Kidney epithelial cell (primary cell): ENCODE measurements at regions not wholly inside any gene's neighbourhood (a gene's known extent, or its start where the extent isn't known, plus 50 kb on each side); places are given as distances from the start of the nearest gene placed in this dataset.

Experiments
- DNase-seq: peaks from one replicate; pipeline ENCODE4 v3.0.0-alpha.2; 2010; ENCODE audit warnings: low read depth
- H3K27me3 ChIP-seq: 2 replicates; pipeline ENCODE4 v1.6.0; 2011; ENCODE audit warnings: low read length; ENCODE audit not compliant: control insufficient read depth, insufficient read depth
- H3K36me3 ChIP-seq: 2 replicates; pipeline ENCODE4 v1.5.1; 2011; ENCODE audit warnings: low read length; ENCODE audit not compliant: control insufficient read depth, insufficient read depth
- H3K4me3 ChIP-seq: 2 replicates; pipeline ENCODE4 v1.5.1; 2011; ENCODE audit warnings: low read depth, mild to moderate bottlenecking, control low read depth, low read length
- TF ChIP-seq, protein P1 (sequence below): IDR thresholded peaks from 2 replicates; pipeline ENCODE4 v1.5.1; 2011; ENCODE audit warnings: mild to moderate bottlenecking, moderate library complexity, low read length, control low read depth, inconsistent platforms; ENCODE audit not compliant: insufficient read depth, poor library complexity, severe bottlenecking

DNA sequence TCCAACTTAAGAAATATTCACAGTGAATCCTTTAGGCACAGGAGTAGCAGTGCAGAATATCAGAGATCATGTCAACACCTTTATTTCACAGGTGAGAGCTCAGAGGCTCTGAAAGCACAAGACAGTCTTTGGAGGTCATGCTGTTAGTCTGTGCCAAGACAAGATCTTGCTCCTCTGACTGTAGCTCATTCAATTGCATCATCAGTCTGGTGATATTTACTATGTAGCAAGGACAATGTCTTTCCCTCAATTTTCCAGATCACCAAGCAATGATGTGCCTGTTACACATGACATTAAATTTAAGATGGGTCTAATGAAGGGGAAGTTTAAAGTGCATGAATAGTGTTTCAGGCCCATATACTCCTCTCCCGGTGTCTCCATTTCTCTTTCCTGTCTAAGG lies 277.5 kb downstream of the IL15 start:
- DNase-seq, result no peak
- Histone ChIP-seq H3K36me3 (no peaks in the 10 kb centered on the region), H3K4me3 (no peak overlapping the region), H3K27me3 (no peaks in the 10 kb centered on the region)
- TF ChIP-seq, protein P1, sequence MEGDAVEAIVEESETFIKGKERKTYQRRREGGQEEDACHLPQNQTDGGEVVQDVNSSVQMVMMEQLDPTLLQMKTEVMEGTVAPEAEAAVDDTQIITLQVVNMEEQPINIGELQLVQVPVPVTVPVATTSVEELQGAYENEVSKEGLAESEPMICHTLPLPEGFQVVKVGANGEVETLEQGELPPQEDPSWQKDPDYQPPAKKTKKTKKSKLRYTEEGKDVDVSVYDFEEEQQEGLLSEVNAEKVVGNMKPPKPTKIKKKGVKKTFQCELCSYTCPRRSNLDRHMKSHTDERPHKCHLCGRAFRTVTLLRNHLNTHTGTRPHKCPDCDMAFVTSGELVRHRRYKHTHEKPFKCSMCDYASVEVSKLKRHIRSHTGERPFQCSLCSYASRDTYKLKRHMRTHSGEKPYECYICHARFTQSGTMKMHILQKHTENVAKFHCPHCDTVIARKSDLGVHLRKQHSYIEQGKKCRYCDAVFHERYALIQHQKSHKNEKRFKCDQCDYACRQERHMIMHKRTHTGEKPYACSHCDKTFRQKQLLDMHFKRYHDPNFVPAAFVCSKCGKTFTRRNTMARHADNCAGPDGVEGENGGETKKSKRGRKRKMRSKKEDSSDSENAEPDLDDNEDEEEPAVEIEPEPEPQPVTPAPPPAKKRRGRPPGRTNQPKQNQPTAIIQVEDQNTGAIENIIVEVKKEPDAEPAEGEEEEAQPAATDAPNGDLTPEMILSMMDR, result no peak

DNA sequence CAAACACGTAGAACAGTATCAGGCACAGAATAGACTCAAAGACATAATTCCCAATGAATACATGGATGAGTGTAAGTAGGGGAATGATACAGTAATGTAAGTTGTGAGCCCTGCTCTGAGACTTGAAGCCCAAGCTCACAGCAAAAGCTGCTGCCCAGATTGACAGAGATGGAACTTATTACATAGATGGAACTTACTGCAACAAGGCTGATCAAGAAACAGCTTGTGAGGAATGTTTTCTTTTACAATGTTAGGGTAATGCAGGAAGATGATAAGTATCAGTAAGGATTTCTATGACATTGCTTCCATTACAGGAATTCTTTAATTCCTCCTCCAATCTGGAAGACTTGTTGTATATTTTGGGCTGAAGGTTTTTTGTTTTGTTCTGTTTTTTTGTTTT lies 278.4 kb downstream of the IL15 start:
- no peaks in the 10 kb centered on the region for H3K36me3 ChIP-seq
- H3K27me3 ChIP-seq, result no peaks in the 10 kb centered on the region
- DNase-seq, result no peak
- TF ChIP-seq, protein P1, result no peak
- H3K4me3 ChIP-seq, result no peak overlapping the region

DNA sequence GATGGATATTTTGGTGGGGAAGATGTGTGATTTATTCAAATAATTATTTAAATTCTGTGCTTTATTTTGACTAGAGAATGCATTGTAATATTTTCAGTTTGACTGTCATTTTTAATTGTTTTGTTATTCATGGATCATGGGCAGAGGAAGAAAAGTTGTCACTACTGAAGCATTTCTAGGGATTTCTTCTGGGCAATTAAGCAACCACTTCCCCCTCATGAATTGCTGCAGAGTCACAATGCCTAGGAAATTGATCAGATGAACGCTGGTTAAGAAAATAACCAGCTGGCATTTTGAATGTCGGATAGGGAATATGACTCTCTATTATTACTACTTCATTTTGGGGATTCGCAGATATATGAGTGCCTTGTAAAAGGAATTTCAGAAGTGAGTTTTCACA lies 283.3 kb downstream of the IL15 start:
- H3K4me3 ChIP-seq, result no peak overlapping the region
- H3K36me3 ChIP-seq, result no peaks in the 10 kb centered on the region
- no peak for DNase-seq
- TF ChIP-seq, protein P1, result no peak
- no peaks in the 10 kb centered on the region for H3K27me3 ChIP-seq

DNA sequence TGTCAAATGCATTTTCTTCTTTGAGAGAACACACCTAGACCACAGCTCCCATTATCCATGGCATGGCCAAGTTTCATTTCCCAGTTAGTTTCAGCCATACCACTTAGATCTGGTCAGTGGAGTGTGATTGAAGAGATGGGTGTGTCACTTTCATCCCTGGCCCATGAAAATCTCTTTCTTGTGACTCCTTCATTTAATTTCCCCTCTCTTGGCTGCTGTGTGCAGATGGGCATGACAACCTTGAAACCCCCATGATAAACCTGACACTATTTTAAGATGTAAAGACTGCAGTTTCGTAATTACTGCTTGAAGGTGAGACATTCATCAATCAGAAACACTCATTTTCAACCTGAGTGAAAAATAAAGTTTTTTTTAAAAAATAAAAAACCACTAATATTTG lies 284.9 kb downstream of the IL15 start:
- Histone ChIP-seq H3K36me3 (no peaks in the 10 kb centered on the region), H3K27me3 (no peaks in the 10 kb centered on the region), H3K4me3 (no peak overlapping the region)
- DNase-seq, result no peak
- TF ChIP-seq, protein P1, result no peak

DNA sequence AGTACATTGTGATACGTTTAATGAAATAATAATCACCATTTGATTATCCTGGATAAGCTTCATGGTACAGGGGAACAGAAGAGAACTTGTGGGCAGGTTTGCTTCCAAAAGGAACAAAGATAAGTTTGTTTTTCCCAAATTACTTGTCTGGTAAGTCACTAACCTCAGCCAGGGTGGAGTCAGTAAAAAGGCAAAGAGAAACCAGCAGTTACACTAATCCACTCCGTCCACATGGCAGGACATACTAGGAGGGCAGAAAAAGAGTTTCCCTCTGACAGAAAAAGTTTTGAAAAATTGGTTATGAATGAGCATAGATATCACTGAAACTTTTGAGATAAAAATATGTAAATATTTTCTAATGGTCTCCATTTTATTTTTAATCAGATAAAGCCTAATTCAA lies 285.9 kb downstream of the IL15 start:
- Histone ChIP-seq H3K36me3 (no peaks in the 10 kb centered on the region), H3K27me3 (no peaks in the 10 kb centered on the region), H3K4me3 (no peak overlapping the region)
- DNase-seq, result no peak
- TF ChIP-seq, protein P1, result no peak

DNA sequence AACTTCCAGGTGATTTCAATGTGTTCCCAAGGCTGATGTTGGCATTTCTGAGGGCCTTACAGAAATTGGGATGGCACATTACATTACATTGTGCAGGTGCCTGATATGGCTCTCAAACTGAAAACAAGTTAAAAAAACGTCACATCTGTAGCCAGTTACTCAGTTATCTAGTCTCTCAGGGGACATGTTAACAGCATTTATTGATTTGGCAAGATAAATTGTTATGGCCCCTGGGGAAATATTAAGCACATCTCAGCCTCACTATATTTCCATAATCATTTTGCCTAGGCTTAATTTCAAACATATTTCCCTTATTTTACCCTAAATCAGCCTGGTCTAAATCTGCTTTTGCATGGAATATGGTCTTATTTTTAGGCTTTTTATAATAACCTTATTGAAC lies 290.0 kb downstream of the IL15 start:
- H3K36me3 ChIP-seq, result no peaks in the 10 kb centered on the region
- TF ChIP-seq, protein P1, result no peak
- H3K4me3 ChIP-seq, result no peak overlapping the region
- DNase-seq, result no peak
- no peaks in the 10 kb centered on the region for H3K27me3 ChIP-seq
